ENCODE measurements at regions not wholly inside any gene's neighbourhood (a gene's known extent, or its start where the extent isn't known, plus 50 kb on each side); places are given as distances from the start of the nearest gene placed in this dataset.
"Not testable (repeated sequence)": the region's sequence is repeated elsewhere in the genome, so short reads cannot be mapped to it uniquely, and the experiment has no call there.

GRCh38 chr12:131192951-131193350, 239.2 kb downstream of the ADGRD1 start:
- DNase-seq (ENCODE audit: extremely low spot score, insufficient read length, low read depth) (no peak), FAIRE-seq (no peak)

DNA sequence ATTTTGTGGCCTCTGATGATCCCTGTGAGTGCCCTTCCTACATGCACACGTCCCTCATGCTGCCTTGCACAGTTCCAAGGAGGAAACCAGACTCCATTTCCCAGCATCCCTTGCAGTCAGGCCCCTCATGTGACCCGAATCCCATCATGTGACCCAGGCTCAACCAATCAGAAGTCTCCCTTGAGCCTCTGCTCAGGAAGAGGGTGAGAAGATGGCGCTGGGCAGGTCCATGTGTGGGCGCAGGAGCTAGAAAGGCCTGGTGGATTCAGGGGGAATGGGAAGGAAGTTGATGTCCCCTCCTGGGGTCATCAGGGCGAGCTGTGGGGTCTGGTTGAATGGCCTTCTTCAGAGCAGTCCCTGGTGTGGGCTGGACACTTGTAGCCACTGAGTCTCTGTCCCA, 240.5 kb downstream of the ADGRD1 start:
- FAIRE-seq, result no peak
- DNase-seq (ENCODE audit: extremely low spot score, insufficient read length, low read depth), result no peak

GRCh38 chr12:131195796-131196195, 242.1 kb downstream of the ADGRD1 start:
- FAIRE-seq, result no peak

DNA sequence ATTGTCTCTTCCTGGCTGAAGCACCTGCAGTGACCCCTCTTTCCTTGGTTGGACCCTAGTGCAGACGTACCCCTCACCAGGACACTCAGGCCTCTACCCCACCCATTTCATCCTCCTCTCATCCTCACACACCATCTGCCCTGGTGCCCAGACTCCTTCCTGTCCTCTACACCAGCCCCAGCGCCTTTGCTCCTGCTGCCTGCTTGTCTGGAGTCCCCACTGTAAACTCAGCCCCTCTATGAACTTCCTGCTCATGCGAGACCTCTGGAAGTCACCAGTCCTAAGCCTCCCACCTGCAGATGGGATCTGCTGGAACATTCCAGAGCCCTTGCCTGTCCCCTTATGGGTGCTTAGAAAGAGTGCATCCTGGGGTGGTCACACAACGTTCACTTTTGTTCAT, 242.5 kb downstream of the ADGRD1 start:
- FAIRE-seq, result no peak
- no peak for DNase-seq (ENCODE audit: extremely low spot score, insufficient read length, low read depth)

More at GRCh38 chr12:131195796-131196195, 242.1 kb downstream of the ADGRD1 start:
- DNase-seq (ENCODE audit: extremely low spot score, insufficient read length, low read depth), result no peak

DNA sequence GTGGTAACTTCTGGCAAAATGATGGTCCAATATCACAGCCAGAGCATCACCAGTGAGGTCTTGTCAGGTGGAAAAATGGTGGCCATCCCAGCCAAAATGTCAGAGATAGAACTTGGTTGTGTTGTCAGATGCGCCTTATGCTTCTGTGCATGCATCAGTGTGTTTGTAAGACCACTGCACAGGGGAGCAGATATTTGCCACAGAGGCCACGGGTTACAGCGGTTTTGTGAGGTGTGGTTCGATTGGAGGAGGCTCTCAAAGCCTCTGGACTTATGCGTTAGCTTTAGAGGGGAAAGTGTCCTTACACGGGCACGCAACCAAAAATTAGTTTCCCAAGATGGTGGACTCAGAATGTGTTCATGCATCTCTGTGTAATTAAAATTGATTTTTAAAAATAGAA, 243.8 kb downstream of the ADGRD1 start:
- FAIRE-seq (no peak), DNase-seq (ENCODE audit: extremely low spot score, insufficient read length, low read depth) (no peak)

DNA sequence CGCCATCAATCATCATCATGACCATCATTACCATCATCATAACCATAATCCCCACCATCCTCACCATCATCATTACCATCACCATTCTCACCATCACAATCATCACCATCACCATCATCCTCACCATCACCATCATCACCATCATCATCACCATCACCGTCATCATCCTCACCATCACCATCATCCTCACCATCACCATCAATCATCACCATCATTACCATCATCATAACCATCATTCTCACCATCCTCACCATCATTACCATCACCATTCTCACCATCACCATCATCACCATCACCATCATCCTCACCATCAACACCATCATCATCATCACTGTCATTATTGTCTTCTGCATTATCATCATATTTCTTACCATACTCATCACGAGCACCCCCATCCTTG, 245.5 kb downstream of the ADGRD1 start:
- FAIRE-seq, result no peak
- DNase-seq (ENCODE audit: extremely low spot score, insufficient read length, low read depth), result no peak

GRCh38 chr12:131201912-131202311, 248.2 kb downstream of the ADGRD1 start:
- DNase-seq (ENCODE audit: extremely low spot score, insufficient read length, low read depth), result not testable (repeated sequence)

GRCh38 chr12:131202592-131203378, 249.1 kb downstream of the ADGRD1 start:
- no peak for DNase-seq (ENCODE audit: extremely low spot score, insufficient read length, low read depth)
- no peak for FAIRE-seq

More at GRCh38 chr12:131201912-131202311, 248.2 kb downstream of the ADGRD1 start:
- FAIRE-seq, result not testable (repeated sequence)

DNA sequence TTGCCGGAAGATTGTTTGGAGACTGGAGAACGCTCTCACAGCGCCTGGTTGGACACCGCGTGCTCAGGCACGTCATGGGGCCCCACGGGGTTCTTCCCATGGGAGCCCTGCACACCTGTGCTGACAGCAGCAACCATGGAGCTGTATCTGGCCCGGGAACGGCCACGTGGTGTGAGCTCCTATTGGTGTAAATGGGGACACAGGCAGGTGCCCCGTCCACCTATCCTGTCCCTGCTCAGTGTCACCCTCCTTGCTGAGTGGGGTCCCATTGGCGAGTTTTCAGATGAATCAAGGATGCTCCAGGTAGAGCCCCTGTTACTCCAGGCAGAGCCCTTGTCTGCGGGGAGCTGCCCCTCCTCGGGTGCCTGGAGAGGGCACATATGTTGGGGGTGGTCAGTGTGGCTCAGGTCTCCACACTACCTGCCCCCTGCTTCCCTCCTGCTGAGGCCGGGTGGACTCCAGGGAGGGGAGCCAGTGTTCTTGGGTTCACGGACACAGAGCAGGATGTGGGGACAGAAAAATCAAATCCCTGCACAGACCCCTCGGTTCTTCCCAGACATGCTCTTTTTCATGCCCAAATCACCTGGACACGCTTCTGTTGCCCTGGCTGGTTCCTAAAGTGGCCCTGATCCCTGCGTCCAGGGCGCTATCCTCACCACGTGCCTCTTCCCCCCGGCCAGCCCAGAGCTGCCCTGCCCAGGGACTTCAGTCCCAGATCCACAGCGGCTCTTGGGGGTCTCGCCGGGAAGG, 250.1 kb downstream of the ADGRD1 start:
- DNase-seq (ENCODE audit: extremely low spot score, insufficient read length, low read depth), result no peak
- no peak for FAIRE-seq

DNA sequence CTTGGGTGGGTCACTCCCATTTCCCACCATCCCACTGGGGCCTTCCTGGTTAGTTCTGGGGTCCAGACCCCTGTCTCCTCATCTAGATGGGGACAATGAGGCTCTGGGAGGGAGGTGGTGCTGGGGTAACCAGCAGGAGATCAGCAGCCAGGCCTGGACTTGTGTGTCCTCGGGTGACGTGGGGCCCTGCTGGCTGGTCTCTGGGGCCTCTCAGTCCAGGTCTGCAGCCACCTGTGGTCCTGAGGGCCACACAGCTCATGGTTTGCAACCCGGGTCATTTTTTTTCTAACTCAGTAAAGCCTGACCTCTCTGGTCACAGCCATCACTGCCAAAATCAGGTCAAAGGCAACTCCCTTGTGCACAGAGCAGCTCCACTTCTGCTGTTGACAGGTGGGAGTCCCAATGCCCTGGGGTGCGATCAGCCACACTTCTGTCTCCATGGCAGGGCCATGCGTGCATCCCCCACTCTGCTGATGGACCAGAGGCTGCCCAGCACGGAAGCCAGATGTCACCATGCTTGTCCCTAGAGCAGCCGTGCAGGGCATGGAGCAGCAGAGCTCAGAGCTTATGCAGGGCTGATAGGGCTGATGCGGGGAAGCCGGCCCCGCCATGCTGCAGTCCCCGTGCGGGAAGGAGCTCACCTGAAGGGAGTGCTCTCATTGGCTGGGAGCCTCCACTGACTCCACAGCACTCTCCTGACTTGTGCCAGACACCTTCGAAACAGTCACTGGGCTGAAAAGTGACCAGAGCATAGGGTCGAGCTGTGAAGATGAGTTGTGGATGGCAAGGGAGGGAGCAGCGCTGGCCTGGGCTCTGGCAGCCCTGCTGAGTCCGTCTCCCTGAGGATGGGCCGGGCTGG, 250.9 kb downstream of the ADGRD1 start:
- FAIRE-seq (no peak), DNase-seq (ENCODE audit: extremely low spot score, insufficient read length, low read depth) (no peak)

GRCh38 chr12:131205275-131205933, 251.7 kb downstream of the ADGRD1 start:
- not testable (repeated sequence) for FAIRE-seq

DNA sequence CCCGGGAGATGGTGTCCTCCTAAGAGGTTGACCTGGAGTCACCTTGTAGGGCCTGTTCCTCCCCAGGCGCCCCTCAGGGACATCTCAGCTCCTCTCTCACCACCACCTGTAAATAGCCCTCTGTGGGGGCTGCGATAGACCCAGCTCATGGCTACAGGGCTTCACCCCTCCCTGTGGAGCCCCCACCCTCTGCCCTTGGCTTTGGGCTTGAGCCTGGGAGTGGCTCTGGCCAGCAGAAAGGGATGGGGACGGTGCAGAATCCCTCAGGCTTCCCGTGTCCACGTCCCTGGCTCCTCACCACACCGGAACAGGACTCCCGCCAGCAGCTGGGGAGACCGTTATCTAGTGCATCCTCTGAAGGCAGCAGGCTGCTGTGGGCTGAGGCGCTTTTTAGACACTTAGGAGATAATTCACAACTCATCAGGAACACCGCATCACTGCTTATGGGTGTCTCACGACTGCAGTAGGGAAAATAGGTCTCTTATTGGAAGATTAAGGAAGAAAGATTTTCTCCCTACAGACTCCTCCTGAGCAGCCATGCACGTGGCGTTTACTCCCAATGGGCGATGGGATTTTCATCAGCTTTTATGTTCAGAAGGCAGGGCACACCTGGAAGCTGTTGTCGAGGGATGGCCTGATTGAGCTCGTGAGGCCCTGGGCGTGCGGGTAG, 253.1 kb downstream of the ADGRD1 start:
- FAIRE-seq, result not testable (repeated sequence)

More at GRCh38 chr12:131205275-131205933, 251.7 kb downstream of the ADGRD1 start:
- not testable (repeated sequence) for DNase-seq (ENCODE audit: extremely low spot score, insufficient read length, low read depth)

DNA sequence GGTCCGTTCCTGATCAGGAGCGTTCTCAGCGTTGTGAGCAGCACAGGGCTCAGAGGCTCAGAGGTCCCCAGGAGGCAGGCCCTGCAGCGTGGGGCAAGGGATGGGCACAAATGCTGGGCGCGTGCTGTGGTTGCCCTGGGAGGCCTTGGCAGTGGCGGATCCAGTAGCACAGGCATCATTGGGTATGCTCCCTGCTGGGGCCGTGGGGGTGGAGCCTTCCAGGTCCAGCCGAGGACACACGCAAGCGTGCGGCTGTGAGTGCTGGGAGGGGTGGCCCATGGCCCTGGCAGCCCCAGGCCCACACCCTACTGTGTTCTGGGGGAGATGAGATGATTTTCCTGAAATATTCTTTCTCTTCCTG, 253.6 kb downstream of the ADGRD1 start:
- FAIRE-seq, result not testable (repeated sequence)

More for the DNA sequence above, 253.1 kb downstream of the ADGRD1 start:
- not testable (repeated sequence) for DNase-seq (ENCODE audit: extremely low spot score, insufficient read length, low read depth)

GRCh38 chr12:131207841-131208240, 254.1 kb downstream of the ADGRD1 start:
- not testable (repeated sequence) for DNase-seq (ENCODE audit: extremely low spot score, insufficient read length, low read depth); FAIRE-seq

More for the DNA sequence above, 253.6 kb downstream of the ADGRD1 start:
- DNase-seq (ENCODE audit: extremely low spot score, insufficient read length, low read depth), result not testable (repeated sequence)

DNA sequence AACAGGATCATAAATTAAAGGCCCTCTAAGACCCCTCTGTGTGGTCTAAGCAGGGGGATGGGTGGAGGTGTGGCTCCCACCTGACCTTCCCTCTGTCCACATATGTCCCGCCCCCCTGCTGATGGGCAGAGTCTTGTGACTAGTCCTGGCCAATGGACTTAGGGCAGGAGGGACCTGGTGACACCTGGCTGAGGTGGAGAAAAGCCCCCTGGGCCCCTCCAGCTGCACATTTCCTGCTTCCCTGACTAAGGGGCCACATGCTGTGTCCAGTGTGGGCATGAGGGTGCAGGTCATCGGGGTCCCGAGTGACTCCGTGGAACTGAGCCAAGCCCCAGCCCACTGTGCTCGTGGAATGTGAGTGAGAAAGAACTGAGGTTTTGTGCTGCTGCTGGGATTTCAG, 254.7 kb downstream of the ADGRD1 start:
- DNase-seq (ENCODE audit: extremely low spot score, insufficient read length, low read depth) (no peak), FAIRE-seq (no peak)

DNA sequence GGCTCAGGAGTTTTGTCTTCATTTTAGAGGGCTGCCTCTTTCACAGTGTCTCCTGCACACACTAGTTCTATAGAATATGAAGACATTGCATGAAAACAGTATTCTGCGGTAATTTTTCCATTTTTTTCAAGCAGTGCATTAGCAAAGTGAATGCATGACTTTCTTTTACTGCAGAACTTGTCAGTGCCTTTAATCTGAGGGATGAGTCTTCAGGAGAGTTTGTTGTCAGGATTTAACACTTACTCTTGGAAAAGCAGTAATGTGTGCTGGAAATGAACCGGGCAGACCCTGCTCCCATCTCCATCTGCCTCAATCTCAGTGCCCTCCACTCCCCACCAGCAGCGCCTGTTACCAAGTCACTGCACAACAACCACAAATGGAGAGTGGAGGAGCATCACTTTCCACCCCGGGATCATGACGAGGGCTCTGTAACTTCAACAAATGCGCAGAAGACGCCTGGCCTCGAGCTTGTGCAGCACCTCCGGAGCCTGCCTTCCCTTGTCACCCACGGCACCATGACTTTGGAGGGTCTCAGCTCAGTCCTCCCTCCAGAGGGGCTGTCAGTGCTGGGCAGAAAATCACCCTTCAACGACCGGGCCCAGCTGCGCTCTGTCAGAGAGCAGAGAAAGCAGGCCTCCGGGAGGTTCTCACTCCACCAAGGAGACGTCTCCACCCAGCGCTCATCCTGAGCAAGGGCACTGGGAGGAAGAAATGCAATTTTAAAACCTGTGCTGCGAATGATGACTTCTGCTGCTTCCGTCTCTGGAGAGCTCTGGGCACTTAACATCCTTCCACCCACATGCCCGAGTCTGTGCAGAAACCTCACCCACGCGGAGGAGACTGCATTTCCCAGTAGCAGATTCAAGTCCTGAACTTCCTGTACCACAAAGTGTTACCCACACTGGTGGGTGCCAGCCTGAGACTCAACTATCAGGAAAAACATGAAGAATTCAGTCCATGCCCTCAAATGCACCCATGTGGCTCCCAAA, 255.7 kb downstream of the ADGRD1 start:
- FAIRE-seq, result no peak
- DNase-seq (ENCODE audit: extremely low spot score, insufficient read length, low read depth), result no peak

- DNase-seq (ENCODE audit: extremely low spot score, insufficient read length, low read depth) (no peak), FAIRE-seq (no peak)
Measured at GRCh38 chr12:131210506-131211339, 257.0 kb downstream of the ADGRD1 start.

Measured in GM18507 (cell line).